ENCODE measurements at regions not wholly inside any gene's neighbourhood (a gene's known extent, or its start where the extent isn't known, plus 50 kb on each side); places are given as distances from the start of the nearest gene placed in this dataset.

DNA sequence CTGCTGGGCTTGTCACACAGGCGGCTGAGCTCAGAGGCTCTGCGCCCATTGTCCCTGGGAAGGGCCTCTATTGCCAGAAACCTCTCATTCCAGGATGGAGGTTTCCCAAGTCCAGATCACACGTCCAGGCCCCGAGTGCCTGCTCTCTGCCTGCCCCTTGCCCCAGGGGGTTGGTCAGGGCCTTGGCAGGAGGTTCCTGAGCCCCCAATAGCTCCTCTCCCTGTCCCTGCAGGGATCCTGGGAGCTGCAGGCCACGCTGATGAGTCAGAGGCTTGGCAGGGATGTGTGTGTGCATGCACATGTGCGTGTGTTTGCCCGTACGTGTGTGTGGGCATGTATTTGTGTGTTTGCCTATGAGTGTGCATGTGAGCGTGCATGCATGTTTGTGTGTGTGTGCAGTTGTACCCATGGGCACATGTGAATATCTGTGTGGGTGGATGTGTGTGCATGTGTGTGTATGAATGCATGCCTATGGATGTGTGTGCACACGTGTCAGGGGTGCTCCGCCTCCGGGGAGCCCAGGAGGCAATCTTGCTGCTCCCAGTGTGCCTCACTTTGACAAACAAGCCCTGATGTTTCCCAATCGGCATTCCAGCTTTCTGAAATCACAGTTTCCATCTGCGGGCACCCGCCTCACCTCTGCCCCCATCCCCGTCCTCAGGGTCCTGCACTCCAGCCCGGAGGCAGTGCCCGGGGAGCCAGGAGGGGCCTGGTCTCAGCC is 98.4 kb upstream of the GSE1 start (continued):
- TF ChIP-seq, protein P1, sequence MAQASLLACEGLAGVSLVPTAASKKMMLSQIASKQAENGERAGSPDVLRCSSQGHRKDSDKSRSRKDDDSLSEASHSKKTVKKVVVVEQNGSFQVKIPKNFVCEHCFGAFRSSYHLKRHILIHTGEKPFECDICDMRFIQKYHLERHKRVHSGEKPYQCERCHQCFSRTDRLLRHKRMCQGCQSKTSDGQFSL (CRISPR knock-in tag; IDR thresholded peaks at IDR 0.05): no peak
- no peak for TF ChIP-seq ZNF33A (CRISPR knock-in tag; IDR thresholded peaks at IDR 0.05; ENCODE audit: borderline replicate concordance)
- TF ChIP-seq ZNF614 (CRISPR knock-in tag; IDR thresholded peaks at IDR 0.05; ENCODE audit: borderline replicate concordance): peak; percentile 55; the same call in 1 of the 2 replicates
- TF ChIP-seq ZNF615 (CRISPR knock-in tag; IDR thresholded peaks at IDR 0.05; ENCODE audit: borderline replicate concordance): no peak; the same call in 1 of the 2 replicates
- TF ChIP-seq, protein P2, sequence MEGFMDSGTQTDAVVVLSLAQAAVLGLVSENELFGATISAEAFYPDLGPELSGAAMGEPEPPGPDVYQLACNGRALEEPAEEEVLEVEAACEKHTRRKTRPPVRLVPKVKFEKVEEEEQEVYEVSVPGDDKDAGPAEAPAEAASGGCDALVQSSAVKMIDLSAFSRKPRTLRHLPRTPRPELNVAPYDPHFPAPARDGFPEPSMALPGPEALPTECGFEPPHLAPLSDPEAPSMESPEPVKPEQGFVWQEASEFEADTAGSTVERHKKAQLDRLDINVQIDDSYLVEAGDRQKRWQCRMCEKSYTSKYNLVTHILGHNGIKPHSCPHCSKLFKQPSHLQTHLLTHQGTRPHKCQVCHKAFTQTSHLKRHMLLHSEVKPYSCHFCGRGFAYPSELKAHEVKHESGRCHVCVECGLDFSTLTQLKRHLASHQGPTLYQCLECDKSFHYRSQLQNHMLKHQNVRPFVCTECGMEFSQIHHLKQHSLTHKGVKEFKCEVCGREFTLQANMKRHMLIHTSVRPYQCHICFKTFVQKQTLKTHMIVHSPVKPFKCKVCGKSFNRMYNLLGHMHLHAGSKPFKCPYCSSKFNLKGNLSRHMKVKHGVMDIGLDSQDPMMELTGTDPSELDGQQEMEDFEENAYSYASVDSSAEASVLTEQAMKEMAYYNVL (CRISPR knock-in tag; IDR thresholded peaks at IDR 0.05; ENCODE audit: borderline replicate concordance): peak; percentile 69; the same call in 1 of the 2 replicates
- TF ChIP-seq, protein P3, sequence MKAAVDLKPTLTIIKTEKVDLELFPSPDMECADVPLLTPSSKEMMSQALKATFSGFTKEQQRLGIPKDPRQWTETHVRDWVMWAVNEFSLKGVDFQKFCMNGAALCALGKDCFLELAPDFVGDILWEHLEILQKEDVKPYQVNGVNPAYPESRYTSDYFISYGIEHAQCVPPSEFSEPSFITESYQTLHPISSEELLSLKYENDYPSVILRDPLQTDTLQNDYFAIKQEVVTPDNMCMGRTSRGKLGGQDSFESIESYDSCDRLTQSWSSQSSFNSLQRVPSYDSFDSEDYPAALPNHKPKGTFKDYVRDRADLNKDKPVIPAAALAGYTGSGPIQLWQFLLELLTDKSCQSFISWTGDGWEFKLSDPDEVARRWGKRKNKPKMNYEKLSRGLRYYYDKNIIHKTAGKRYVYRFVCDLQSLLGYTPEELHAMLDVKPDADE (CRISPR knock-in tag; IDR thresholded peaks at IDR 0.05): no peak
- TF ChIP-seq, protein P4, sequence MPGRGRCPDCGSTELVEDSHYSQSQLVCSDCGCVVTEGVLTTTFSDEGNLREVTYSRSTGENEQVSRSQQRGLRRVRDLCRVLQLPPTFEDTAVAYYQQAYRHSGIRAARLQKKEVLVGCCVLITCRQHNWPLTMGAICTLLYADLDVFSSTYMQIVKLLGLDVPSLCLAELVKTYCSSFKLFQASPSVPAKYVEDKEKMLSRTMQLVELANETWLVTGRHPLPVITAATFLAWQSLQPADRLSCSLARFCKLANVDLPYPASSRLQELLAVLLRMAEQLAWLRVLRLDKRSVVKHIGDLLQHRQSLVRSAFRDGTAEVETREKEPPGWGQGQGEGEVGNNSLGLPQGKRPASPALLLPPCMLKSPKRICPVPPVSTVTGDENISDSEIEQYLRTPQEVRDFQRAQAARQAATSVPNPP (CRISPR knock-in tag; IDR thresholded peaks at IDR 0.05): no peak
- 0 out of 2 replicates have a peak, but pooled peaks have one; percentile 17 for TF ChIP-seq ZNF44 (CRISPR knock-in tag; IDR thresholded peaks at IDR 0.05)
- TF ChIP-seq NR2C2 (CRISPR knock-in tag; IDR thresholded peaks at IDR 0.05; ENCODE audit: borderline replicate concordance): peak; percentile 90
- no peak for TF ChIP-seq MYNN (CRISPR knock-in tag; IDR thresholded peaks at IDR 0.05; ENCODE audit: low read depth)
- peak; percentile 97 for TF ChIP-seq ZNF746 (CRISPR knock-in tag; IDR thresholded peaks at IDR 0.05)
- no peak for TF ChIP-seq SMAD9 (CRISPR knock-in tag; IDR thresholded peaks at IDR 0.05)
- TF ChIP-seq ZNF660 (CRISPR knock-in tag; IDR thresholded peaks at IDR 0.05; ENCODE audit: borderline replicate concordance, low read depth): no peak
- peak; percentile 92 for TF ChIP-seq ZNF124 (CRISPR knock-in tag; IDR thresholded peaks at IDR 0.05)
- TF ChIP-seq TARDBP (CRISPR knock-in tag; IDR thresholded peaks at IDR 0.05): peak; percentile 88
- peak; percentile 97 for TF ChIP-seq ZNF343 (CRISPR knock-in tag; IDR thresholded peaks at IDR 0.05)
- no peak for TF ChIP-seq ATF1 (CRISPR knock-in tag; IDR thresholded peaks at IDR 0.05)
- TF ChIP-seq ZC3H13 (CRISPR knock-in tag; IDR thresholded peaks at IDR 0.05): peak; percentile 88; the same call in 1 of the 2 replicates
- TF ChIP-seq, protein P5, sequence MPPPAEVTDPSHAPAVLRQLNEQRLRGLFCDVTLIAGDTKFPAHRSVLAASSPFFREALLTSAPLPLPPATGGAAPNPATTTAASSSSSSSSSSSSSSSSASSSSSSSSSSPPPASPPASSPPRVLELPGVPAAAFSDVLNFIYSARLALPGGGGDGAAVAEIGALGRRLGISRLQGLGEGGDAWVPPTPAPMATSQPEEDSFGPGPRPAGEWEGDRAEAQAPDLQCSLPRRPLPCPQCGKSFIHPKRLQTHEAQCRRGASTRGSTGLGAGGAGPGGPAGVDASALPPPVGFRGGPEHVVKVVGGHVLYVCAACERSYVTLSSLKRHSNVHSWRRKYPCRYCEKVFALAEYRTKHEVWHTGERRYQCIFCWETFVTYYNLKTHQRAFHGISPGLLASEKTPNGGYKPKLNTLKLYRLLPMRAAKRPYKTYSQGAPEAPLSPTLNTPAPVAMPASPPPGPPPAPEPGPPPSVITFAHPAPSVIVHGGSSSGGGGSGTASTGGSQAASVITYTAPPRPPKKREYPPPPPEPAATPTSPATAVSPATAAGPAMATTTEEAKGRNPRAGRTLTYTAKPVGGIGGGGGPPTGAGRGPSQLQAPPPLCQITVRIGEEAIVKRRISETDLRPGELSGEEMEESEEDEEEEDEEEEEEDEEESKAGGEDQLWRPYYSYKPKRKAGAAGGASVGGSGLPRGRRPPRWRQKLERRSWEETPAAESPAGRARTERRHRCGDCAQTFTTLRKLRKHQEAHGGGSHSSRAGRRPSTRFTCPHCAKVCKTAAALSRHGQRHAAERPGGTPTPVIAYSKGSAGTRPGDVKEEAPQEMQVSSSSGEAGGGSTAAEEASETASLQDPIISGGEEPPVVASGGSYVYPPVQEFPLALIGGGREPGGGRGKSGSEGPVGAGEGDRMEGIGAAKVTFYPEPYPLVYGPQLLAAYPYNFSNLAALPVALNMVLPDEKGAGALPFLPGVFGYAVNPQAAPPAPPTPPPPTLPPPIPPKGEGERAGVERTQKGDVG (CRISPR knock-in tag; IDR thresholded peaks at IDR 0.05; ENCODE audit: borderline replicate concordance): peak; percentile 95
- no peak for TF ChIP-seq MAFG (CRISPR knock-in tag; IDR thresholded peaks at IDR 0.05)
